CD4-positive, CD25-positive, alpha-beta regulatory T cell (primary cell): ENCODE measurements at regions not wholly inside any gene's neighbourhood (a gene's known extent, or its start where the extent isn't known, plus 50 kb on each side); places are given as distances from the start of the nearest gene placed in this dataset.

ENCODE experiments used
- ATAC-seq, 2 donors: fragments of 150-1000 bp; cut with Tn5 transposase; one replicate each; pipeline ENCODE4 v1.10.0; 2021; ENCODE audit warnings: low read depth in 2 of 2, moderate number of reproducible peaks in 2 of 2, moderate library complexity in 1 of 2
- DNase-seq, 3 donors: peaks; one replicate each; pipeline versions ENCODE4 v3.0.0 to v3.0.0-alpha.2; 2012 to 2022; ENCODE audit warnings: mixed read lengths in 1 of 3
- H3K27ac ChIP-seq: one replicate; pipeline ENCODE4 v1.7.0; 2013; ENCODE audit warnings: mild to moderate bottlenecking, low read length; ENCODE audit not compliant: insufficient read depth, poor library complexity, severe bottlenecking
- H3K27me3 ChIP-seq: one replicate; pipeline ENCODE4 v1.7.0; 2013; ENCODE audit warnings: low read length; ENCODE audit not compliant: control insufficient read depth, insufficient read depth
- H3K36me3 ChIP-seq: one replicate; pipeline ENCODE4 v1.7.0; 2013; ENCODE audit warnings: mild to moderate bottlenecking, low read length, moderate library complexity; ENCODE audit not compliant: control insufficient read depth, insufficient read depth
- H3K4me1 ChIP-seq: 2 replicates; pipeline ENCODE4 v1.7.0; 2013; ENCODE audit warnings: mild to moderate bottlenecking, low read length; ENCODE audit not compliant: insufficient read depth, control insufficient read depth, poor library complexity, severe bottlenecking
- H3K4me3 ChIP-seq: one replicate; pipeline ENCODE4 v1.7.0; 2013; ENCODE audit warnings: low read depth, mild to moderate bottlenecking, low read length, moderate library complexity
- H3K9me3 ChIP-seq, 2 experiments: 1 replicate in 1 of 2; 2 replicates in 1 of 2; pipeline ENCODE4 v1.7.0; 2013; ENCODE audit warnings: low read length in 2 of 2, mild to moderate bottlenecking in 1 of 2, moderate library complexity in 1 of 2; ENCODE audit not compliant: control insufficient read depth in 2 of 2
- H3K27ac Mint-ChIP-seq, 3 donors: one replicate each; pipeline ENCODE4 v1.8.0; 2020 to 2022; ENCODE audit warnings: mild to moderate bottlenecking in 3 of 3, mixed read lengths in 3 of 3, moderate library complexity in 2 of 3
- H3K27me3 Mint-ChIP-seq: one replicate; pipeline ENCODE4 v1.8.0; 2022; ENCODE audit warnings: mild to moderate bottlenecking, mixed read lengths
- H3K36me3 Mint-ChIP-seq: one replicate; pipeline ENCODE4 v1.8.0; 2020; ENCODE audit warnings: mixed read lengths
- H3K4me1 Mint-ChIP-seq, 4 donors: one replicate each; pipeline ENCODE4 v1.8.0; 2020 to 2022; ENCODE audit warnings: mixed read lengths in 4 of 4, mild to moderate bottlenecking in 1 of 4
- H3K4me3 Mint-ChIP-seq, 4 donors: one replicate each; pipeline ENCODE4 v1.8.0; 2020 to 2022; ENCODE audit warnings: mild to moderate bottlenecking in 4 of 4, mixed read lengths in 4 of 4, moderate library complexity in 3 of 4
- H3K9me3 Mint-ChIP-seq, 7 donors: one replicate each; pipeline ENCODE4 v1.8.0; 2020 to 2022; ENCODE audit warnings: mixed read lengths in 7 of 7, mild to moderate bottlenecking in 3 of 7, moderate library complexity in 2 of 7

DNA sequence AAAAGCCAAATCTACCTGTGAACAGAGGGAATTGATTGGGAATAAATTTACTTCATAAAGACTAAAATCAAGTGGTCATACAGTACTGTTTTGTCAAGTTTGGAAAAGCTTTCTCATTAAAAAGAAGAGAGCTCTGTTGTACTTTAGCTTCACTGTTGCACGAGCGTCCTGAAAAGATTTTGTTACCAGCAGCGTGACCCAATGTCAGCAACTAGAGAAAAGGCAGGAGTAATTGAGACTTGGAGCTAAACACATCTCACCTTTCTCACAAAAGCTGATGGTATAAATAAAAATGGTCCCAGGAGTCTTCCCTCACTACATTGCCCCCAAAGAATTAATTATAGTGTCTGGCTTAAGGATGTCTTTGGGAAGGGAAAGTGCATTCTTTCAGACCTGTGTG is 613.7 kb downstream of the OLFM4 start:
- no peak overlapping the region for H3K4me3 ChIP-seq
- no peaks in the 10 kb centered on the region for H3K36me3 ChIP-seq
- H3K36me3 Mint-ChIP-seq, result no peaks in the 10 kb centered on the region
- DNase-seq (no peak), ATAC-seq (no peak)
- no peaks in the 10 kb centered on the region for H3K4me1 ChIP-seq
- no peak overlapping the region for H3K27ac Mint-ChIP-seq
- no peak overlapping the region for H3K27ac ChIP-seq
- no peaks in the 10 kb centered on the region for H3K27me3 ChIP-seq
- peaks cover 0 to 9% (median 6%) of the 10 kb centered on the region in 7 donors for H3K9me3 Mint-ChIP-seq
- H3K9me3 ChIP-seq, result no peaks in the 10 kb centered on the region
- no peaks in the 10 kb centered on the region for H3K4me1 Mint-ChIP-seq
- no peaks in the 10 kb centered on the region for H3K27me3 Mint-ChIP-seq
- no peak overlapping the region for H3K4me3 Mint-ChIP-seq

- no peak for ATAC-seq
- no peaks in the 10 kb centered on the region for H3K27me3 Mint-ChIP-seq
Measured at GRCh38 chr13:53648673-53649072, 620.1 kb downstream of the OLFM4 start.

GRCh38 chr13:53672005-53672404 is 643.4 kb downstream of the OLFM4 start:
- H3K27me3 ChIP-seq, result no peaks in the 10 kb centered on the region
- H3K9me3 ChIP-seq, result peaks cover 0 to 5% of the 10 kb centered on the region in 2 experiments
- no peaks in the 10 kb centered on the region for H3K4me1 ChIP-seq
- no peak overlapping the region for H3K27ac ChIP-seq
- no peak overlapping the region for H3K4me3 Mint-ChIP-seq
- H3K36me3 ChIP-seq, result no peaks in the 10 kb centered on the region
- H3K36me3 Mint-ChIP-seq, result no peaks in the 10 kb centered on the region
- no peaks in the 10 kb centered on the region for H3K4me1 Mint-ChIP-seq
- H3K4me3 ChIP-seq, result no peak overlapping the region
- H3K27me3 Mint-ChIP-seq, result no peaks in the 10 kb centered on the region
- peaks cover 0 to 17% (median 5%) of the 10 kb centered on the region in 7 donors for H3K9me3 Mint-ChIP-seq
- no peak for DNase-seq
- no peak for ATAC-seq
- no peak overlapping the region for H3K27ac Mint-ChIP-seq

More at GRCh38 chr13:53648673-53649072, 620.1 kb downstream of the OLFM4 start:
- H3K9me3 ChIP-seq, result no peaks in the 10 kb centered on the region
- H3K4me3 Mint-ChIP-seq, result no peak overlapping the region
- H3K9me3 Mint-ChIP-seq, result peaks cover 0 to 14% (median 2%) of the 10 kb centered on the region in 7 donors
- no peak overlapping the region for H3K4me3 ChIP-seq
- no peak overlapping the region for H3K27ac Mint-ChIP-seq
- DNase-seq, result no peak
- no peaks in the 10 kb centered on the region for H3K4me1 Mint-ChIP-seq
- no peaks in the 10 kb centered on the region for H3K36me3 ChIP-seq
- no peaks in the 10 kb centered on the region for H3K36me3 Mint-ChIP-seq
- no peaks in the 10 kb centered on the region for H3K27me3 ChIP-seq
- H3K27ac ChIP-seq, result no peak overlapping the region
- H3K4me1 ChIP-seq, result no peaks in the 10 kb centered on the region

DNA sequence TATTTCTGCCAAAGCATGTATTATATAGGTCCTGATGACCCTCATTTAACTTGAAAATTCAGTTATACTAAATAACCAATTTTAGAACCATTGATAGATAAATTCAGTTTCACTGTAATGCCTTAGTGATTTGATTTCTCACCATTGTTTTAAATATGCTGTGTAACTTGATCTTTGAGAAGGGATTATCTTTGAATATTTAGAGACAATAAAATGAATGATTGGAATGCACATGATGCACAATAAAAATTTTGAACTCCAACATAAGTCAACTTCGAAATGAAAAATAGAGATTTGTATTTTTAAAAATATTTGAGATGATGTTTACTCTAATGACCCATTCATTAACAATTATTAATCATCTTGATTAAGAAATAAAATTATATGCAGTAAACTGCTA is 654.5 kb downstream of the OLFM4 start:
- H3K9me3 Mint-ChIP-seq, result peaks cover 1 to 40% (median 5%) of the 10 kb centered on the region in 7 donors

DNA sequence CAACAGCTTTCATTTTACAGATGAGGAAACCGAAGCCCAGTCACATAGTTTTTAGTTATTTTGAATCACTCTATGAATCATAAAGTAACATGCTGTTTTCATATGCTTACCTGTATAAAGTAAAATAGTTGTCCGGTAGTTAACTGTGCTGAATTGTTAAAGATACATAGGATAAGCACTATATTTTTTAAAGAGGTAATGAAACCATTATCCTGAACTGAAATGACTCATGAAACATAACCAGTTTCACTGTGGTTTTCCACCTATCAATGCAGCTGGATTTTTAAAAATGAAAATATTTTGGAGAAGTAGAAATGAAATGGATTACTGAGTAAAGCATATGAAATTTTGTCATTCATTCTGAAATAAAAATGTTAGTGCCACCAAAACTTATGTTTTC is 655.0 kb downstream of the OLFM4 start:
- ATAC-seq (no peak), DNase-seq (no peak)
- no peak overlapping the region for H3K4me3 Mint-ChIP-seq
- no peak overlapping the region for H3K27ac Mint-ChIP-seq
- H3K27me3 ChIP-seq, result no peaks in the 10 kb centered on the region
- H3K27me3 Mint-ChIP-seq, result no peaks in the 10 kb centered on the region
- H3K4me3 ChIP-seq, result no peak overlapping the region
- no peaks in the 10 kb centered on the region for H3K4me1 Mint-ChIP-seq
- H3K4me1 ChIP-seq, result no peaks in the 10 kb centered on the region
- H3K27ac ChIP-seq, result no peak overlapping the region
- no peaks in the 10 kb centered on the region for H3K36me3 ChIP-seq
- H3K36me3 Mint-ChIP-seq, result no peaks in the 10 kb centered on the region
- H3K9me3 ChIP-seq, result peaks cover 7 to 11% of the 10 kb centered on the region in 2 experiments
- H3K9me3 Mint-ChIP-seq, result peaks cover 2 to 36% (median 5%) of the 10 kb centered on the region in 7 donors

More for the DNA sequence above, 654.5 kb downstream of the OLFM4 start:
- Histone ChIP-seq H3K9me3 (peaks cover 7 to 11% of the 10 kb centered on the region in 2 experiments), H3K36me3 (no peaks in the 10 kb centered on the region), H3K27ac (no peak overlapping the region), H3K4me3 (no peak overlapping the region), H3K27me3 (no peaks in the 10 kb centered on the region), H3K4me1 (no peaks in the 10 kb centered on the region)
- no peak for ATAC-seq
- no peak overlapping the region for H3K27ac Mint-ChIP-seq
- DNase-seq, result no peak
- no peaks in the 10 kb centered on the region for H3K36me3 Mint-ChIP-seq
- H3K4me1 Mint-ChIP-seq, result no peaks in the 10 kb centered on the region
- H3K4me3 Mint-ChIP-seq, result no peak overlapping the region
- H3K27me3 Mint-ChIP-seq, result no peaks in the 10 kb centered on the region

GRCh38 chr13:53691417-53691816 is 662.8 kb downstream of the OLFM4 start:
- Histone ChIP-seq H3K4me3 (no peak overlapping the region), H3K4me1 (no peaks in the 10 kb centered on the region), H3K27ac (no peak overlapping the region), H3K27me3 (no peaks in the 10 kb centered on the region), H3K9me3 (peaks cover 0 to 5% of the 10 kb centered on the region in 2 experiments), H3K36me3 (no peaks in the 10 kb centered on the region)
- no peaks in the 10 kb centered on the region for H3K4me1 Mint-ChIP-seq
- H3K9me3 Mint-ChIP-seq, result peaks cover 2 to 9% (median 7%) of the 10 kb centered on the region in 7 donors
- ATAC-seq (no peak), DNase-seq (no peak)
- no peak overlapping the region for H3K27ac Mint-ChIP-seq
- no peaks in the 10 kb centered on the region for H3K36me3 Mint-ChIP-seq
- no peaks in the 10 kb centered on the region for H3K27me3 Mint-ChIP-seq
- H3K4me3 Mint-ChIP-seq, result no peak overlapping the region

- Mint-ChIP-seq H3K27me3 (no peaks in the 10 kb centered on the region), H3K9me3 (peaks cover 2 to 19% (median 5%) of the 10 kb centered on the region in 7 donors), H3K36me3 (no peaks in the 10 kb centered on the region), H3K4me3 (no peak overlapping the region), H3K27ac (no peak overlapping the region), H3K4me1 (no peaks in the 10 kb centered on the region)
- no peaks in the 10 kb centered on the region for H3K27me3 ChIP-seq
- peaks cover 0 to 9% of the 10 kb centered on the region in 2 experiments for H3K9me3 ChIP-seq
- no peak overlapping the region for H3K27ac ChIP-seq
- H3K4me3 ChIP-seq, result no peak overlapping the region
- H3K36me3 ChIP-seq, result no peaks in the 10 kb centered on the region
- DNase-seq, result no peak
- no peaks in the 10 kb centered on the region for H3K4me1 ChIP-seq
- no peak for ATAC-seq
Measured at GRCh38 chr13:53694814-53695532, 666.4 kb downstream of the OLFM4 start.
